ENCODE measurements at regions not wholly inside any gene's neighbourhood (a gene's known extent, or its start where the extent isn't known, plus 50 kb on each side); places are given as distances from the start of the nearest gene placed in this dataset.

DNA sequence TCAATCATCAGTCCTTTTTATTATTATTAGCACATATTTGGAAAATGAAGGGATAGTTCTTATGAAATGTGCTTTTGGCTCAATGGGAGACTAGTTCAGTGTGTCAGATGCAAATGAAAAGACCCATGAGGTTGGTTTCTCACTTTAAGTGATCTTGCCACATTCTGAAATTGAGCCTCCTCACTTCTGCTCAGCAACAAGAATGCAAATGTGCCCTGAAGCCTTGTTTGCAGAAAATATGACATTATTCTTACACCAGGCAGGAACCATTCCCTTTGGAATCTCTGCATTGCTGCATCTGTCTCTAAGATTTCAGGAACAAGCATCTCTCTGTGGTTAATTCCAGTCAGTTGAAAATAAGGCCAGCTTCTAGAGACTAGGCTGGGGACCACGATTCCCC lies 186.1 kb upstream of the PLPP4 start:
- Histone ChIP-seq H3K27me3 (no peaks in the 10 kb centered on the region), H3K4me3 (no peak overlapping the region), H3K36me3 (no peaks in the 10 kb centered on the region), H3K27ac (no peak overlapping the region), H3K4me1 (no peaks in the 10 kb centered on the region), H3K9me3 (no peaks in the 10 kb centered on the region)
- no peak for DNase-seq
- 53% methylated on average over 1 of the region's 1 CpG; no CpG with 5 or more reads in 1 of the 2 donors for WGBS, 2 donors (ENCODE audit: low coverage in 1 of 2)
- intact Hi-C loops (cut with DNase I; ENCODE audit: low total_unique reads) = no loop called here
- TF ChIP-seq, protein P1, sequence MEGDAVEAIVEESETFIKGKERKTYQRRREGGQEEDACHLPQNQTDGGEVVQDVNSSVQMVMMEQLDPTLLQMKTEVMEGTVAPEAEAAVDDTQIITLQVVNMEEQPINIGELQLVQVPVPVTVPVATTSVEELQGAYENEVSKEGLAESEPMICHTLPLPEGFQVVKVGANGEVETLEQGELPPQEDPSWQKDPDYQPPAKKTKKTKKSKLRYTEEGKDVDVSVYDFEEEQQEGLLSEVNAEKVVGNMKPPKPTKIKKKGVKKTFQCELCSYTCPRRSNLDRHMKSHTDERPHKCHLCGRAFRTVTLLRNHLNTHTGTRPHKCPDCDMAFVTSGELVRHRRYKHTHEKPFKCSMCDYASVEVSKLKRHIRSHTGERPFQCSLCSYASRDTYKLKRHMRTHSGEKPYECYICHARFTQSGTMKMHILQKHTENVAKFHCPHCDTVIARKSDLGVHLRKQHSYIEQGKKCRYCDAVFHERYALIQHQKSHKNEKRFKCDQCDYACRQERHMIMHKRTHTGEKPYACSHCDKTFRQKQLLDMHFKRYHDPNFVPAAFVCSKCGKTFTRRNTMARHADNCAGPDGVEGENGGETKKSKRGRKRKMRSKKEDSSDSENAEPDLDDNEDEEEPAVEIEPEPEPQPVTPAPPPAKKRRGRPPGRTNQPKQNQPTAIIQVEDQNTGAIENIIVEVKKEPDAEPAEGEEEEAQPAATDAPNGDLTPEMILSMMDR (IDR thresholded peaks at IDR 0.05) = no peak
- TF ChIP-seq POLR2AphosphoS5 (IDR thresholded peaks at IDR 0.05) (no peak), POLR2A (IDR thresholded peaks at IDR 0.05) (no peak), EP300 (IDR thresholded peaks at IDR 0.05; ENCODE audit: low read depth) (no peak)
- in situ Hi-C loops (cut with MboI; ENCODE audit: low pct_ligation_motif_present in 1 of 4, low pct_unique_long_range_greater_than_20kb in 1 of 4, low sequenced_read_pairs in 3 of 4) = no loop called here

DNA sequence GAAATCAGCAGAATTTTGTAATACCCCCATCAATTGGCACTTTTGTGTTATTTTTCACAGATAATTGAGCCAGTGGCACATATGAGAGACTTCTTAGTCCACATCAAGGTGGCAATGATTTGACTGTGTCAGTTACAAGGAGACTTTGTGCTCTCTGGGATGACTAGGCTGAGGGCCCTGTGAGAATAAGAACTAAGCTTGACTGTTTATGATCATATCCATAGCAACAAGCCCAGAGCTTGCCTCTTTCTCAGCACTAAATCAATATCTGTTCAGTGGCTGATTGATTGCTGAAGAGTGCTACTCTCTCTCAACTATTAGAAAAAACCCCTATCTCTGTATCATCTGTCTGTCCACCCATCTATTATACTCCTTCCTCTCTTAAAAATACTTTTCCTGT lies 185.3 kb upstream of the PLPP4 start:
- Histone ChIP-seq H3K4me1 (no peaks in the 10 kb centered on the region), H3K9me3 (no peaks in the 10 kb centered on the region), H3K4me3 (no peak overlapping the region), H3K36me3 (no peaks in the 10 kb centered on the region), H3K27me3 (no peaks in the 10 kb centered on the region), H3K27ac (no peak overlapping the region)
- TF ChIP-seq POLR2A (IDR thresholded peaks at IDR 0.05) (no peak), EP300 (IDR thresholded peaks at IDR 0.05; ENCODE audit: low read depth) (no peak)
- TF ChIP-seq, protein P1 (IDR thresholded peaks at IDR 0.05) = no peak
- no peak for DNase-seq
- intact Hi-C loops (cut with DNase I; ENCODE audit: low total_unique reads) = no loop called here
- in situ Hi-C loops (cut with MboI; ENCODE audit: low pct_ligation_motif_present in 1 of 4, low pct_unique_long_range_greater_than_20kb in 1 of 4, low sequenced_read_pairs in 3 of 4) = no loop called here

DNA sequence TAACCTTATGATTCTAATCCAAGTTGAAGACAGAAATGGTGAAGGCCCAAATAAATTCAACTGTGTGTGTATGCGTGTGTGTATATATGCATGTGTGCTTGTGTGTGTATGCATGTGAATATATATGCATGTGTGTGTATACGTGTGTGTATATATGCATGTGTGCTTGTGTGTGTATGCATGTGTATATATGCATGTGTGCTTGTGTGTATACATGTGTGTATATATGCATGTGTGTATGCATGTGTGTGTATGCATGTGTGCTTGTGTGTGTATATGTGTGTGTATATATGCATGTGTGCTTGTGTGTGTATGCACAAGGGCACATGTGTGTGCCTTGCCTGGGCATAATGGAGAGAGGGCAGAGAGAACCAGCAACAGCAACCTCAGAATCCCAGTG lies 184.7 kb upstream of the PLPP4 start:
- in situ Hi-C loops (cut with MboI; ENCODE audit: low pct_ligation_motif_present in 1 of 4, low pct_unique_long_range_greater_than_20kb in 1 of 4, low sequenced_read_pairs in 3 of 4) = no loop called here
- Histone ChIP-seq H3K27ac (no peak overlapping the region), H3K4me3 (no peak overlapping the region), H3K9me3 (no peaks in the 10 kb centered on the region), H3K4me1 (no peaks in the 10 kb centered on the region), H3K36me3 (no peaks in the 10 kb centered on the region), H3K27me3 (no peaks in the 10 kb centered on the region)
- 79 to 91% methylated on average over 2 of the region's 2 CpGs for WGBS, 2 donors (ENCODE audit: low coverage in 1 of 2)
- TF ChIP-seq, protein P1 (IDR thresholded peaks at IDR 0.05) = no peak
- TF ChIP-seq POLR2AphosphoS5 (IDR thresholded peaks at IDR 0.05) = no peak
- no peak for TF ChIP-seq EP300 (IDR thresholded peaks at IDR 0.05; ENCODE audit: low read depth)
- TF ChIP-seq POLR2A (IDR thresholded peaks at IDR 0.05) = no peak
- intact Hi-C loops (cut with DNase I; ENCODE audit: low total_unique reads) = no loop called here
- no peak for DNase-seq

DNA sequence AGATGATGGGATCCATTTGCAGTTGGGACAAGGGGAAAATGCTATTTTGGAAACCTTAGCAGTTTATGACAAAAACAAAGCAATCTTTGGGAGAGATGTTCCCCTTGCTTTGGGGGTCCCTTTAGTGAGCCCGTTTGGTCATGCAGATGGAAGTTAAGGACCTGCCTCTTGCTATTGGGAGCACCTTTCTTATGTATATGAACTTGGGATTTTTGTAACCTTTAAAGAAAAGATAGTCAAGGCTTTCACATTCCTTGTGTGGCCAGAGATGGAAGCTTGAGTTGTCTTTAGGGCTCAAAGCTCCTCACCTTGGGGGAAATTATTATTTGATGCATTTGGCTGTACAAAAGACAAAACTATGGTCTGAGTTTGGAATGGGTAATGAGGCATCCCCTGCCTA lies 179.0 kb upstream of the PLPP4 start:
- TF ChIP-seq, protein P1 (IDR thresholded peaks at IDR 0.05) = no peak
- no peak for TF ChIP-seq POLR2AphosphoS5 (IDR thresholded peaks at IDR 0.05)
- no peak for TF ChIP-seq EP300 (IDR thresholded peaks at IDR 0.05; ENCODE audit: low read depth)
- TF ChIP-seq POLR2A (IDR thresholded peaks at IDR 0.05) = no peak
- no peak overlapping the region for H3K4me3 ChIP-seq
- H3K9me3 ChIP-seq = no peaks in the 10 kb centered on the region
- in situ Hi-C loops (cut with MboI; ENCODE audit: low pct_ligation_motif_present in 1 of 4, low pct_unique_long_range_greater_than_20kb in 1 of 4, low sequenced_read_pairs in 3 of 4) (no loop called here), intact Hi-C loops (cut with DNase I; ENCODE audit: low total_unique reads) (no loop called here)
- H3K36me3 ChIP-seq = no peaks in the 10 kb centered on the region
- H3K27ac ChIP-seq = no peak overlapping the region
- H3K27me3 ChIP-seq = no peaks in the 10 kb centered on the region
- WGBS, 2 donors (ENCODE audit: low coverage in 1 of 2) = 0 to 39% methylated on average over 1 of the region's 1 CpG
- H3K4me1 ChIP-seq = no peaks in the 10 kb centered on the region
- DNase-seq = no peak
